DOHH2 (cell line): ENCODE measurements at regions not wholly inside any gene's neighbourhood (a gene's known extent, or its start where the extent isn't known, plus 50 kb on each side); places are given as distances from the start of the nearest gene placed in this dataset.

Experiments
- H3F3A ChIP-seq: fragments of 200-600 bp; sonication (generic), shearing (Covaris generic); 2 replicates; pipeline ENCODE4 v1.6.0; 2016; ENCODE audit warnings: antibody characterized with exemption, mild to moderate bottlenecking; ENCODE audit not compliant: control insufficient read depth, insufficient read depth
- H3K27ac ChIP-seq: fragments of 200-600 bp; sonication (generic); 2 replicates; pipeline ENCODE4 v1.5.1; 2014; ENCODE audit warnings: low read depth, mild to moderate bottlenecking, low read length, moderate library complexity
- H3K27me3 ChIP-seq: fragments of 200-600 bp; sonication (generic); 2 replicates; pipeline ENCODE4 v1.6.1; 2014; ENCODE audit warnings: mild to moderate bottlenecking, low read length, mixed read lengths; ENCODE audit not compliant: control insufficient read depth
- H3K36me3 ChIP-seq: fragments of 200-600 bp; sonication (generic); 2 replicates; pipeline ENCODE4 v1.6.1; 2014; ENCODE audit warnings: mild to moderate bottlenecking, low read length, moderate library complexity, mixed read lengths; ENCODE audit not compliant: control insufficient read depth
- H3K4me1 ChIP-seq: fragments of 200-600 bp; sonication (generic); 2 replicates; pipeline ENCODE4 v1.6.1; 2014; ENCODE audit warnings: mild to moderate bottlenecking, low read length, mixed read lengths; ENCODE audit not compliant: control insufficient read depth
- H3K4me2 ChIP-seq: fragments of 200-600 bp; sonication (generic); 2 replicates; pipeline ENCODE4 v1.6.0; 2014; ENCODE audit warnings: mild to moderate bottlenecking, low read length, moderate library complexity
- H3K4me3 ChIP-seq: fragments of 200-600 bp; sonication (generic); 2 replicates; pipeline ENCODE4 v1.5.1; 2014; ENCODE audit warnings: mild to moderate bottlenecking, low read length, mixed read lengths
- H3K79me2 ChIP-seq: fragments of 200-600 bp; sonication (generic); 2 replicates; pipeline ENCODE4 v1.6.1; 2014; ENCODE audit warnings: mild to moderate bottlenecking, low read length, mixed read lengths; ENCODE audit not compliant: control insufficient read depth
- H3K9me2 ChIP-seq: fragments of 200-600 bp; sonication (generic); replicated peaks from 2 replicates; pipeline ENCODE4 v1.6.1; 2014; ENCODE audit warnings: mild to moderate bottlenecking, low read length, mixed read lengths; ENCODE audit not compliant: control insufficient read depth
- H3K9me3 ChIP-seq: fragments of 200-600 bp; sonication (generic); 2 replicates; pipeline ENCODE4 v1.6.1; 2014; ENCODE audit warnings: antibody characterized with exemption, low read length, mixed read lengths; ENCODE audit not compliant: control insufficient read depth, insufficient read depth
- H4K20me1 ChIP-seq: fragments of 200-600 bp; sonication (generic); 2 replicates; pipeline ENCODE4 v1.6.0; 2014; ENCODE audit warnings: low read depth, mild to moderate bottlenecking, antibody characterized with exemption, low read length, moderate library complexity; ENCODE audit not compliant: control insufficient read depth, insufficient read depth
- CTCF ChIP-seq: fragments of 200-600 bp; sonication (generic); IDR thresholded peaks from one replicate; pipeline ENCODE4 v1.5.1; 2014; ENCODE audit warnings: antibody characterized with exemption, mild to moderate bottlenecking, low read depth, low read length; ENCODE audit not compliant: poor library complexity, severe bottlenecking
- EZH2phosphoT487 ChIP-seq: fragments of 200-600 bp; sonication (generic); IDR thresholded peaks from 2 replicates; pipeline ENCODE4 v1.6.1; 2017; ENCODE audit warnings: borderline replicate concordance, mild to moderate bottlenecking, antibody characterized with exemption, low read length, moderate library complexity, mixed read lengths

GRCh38 chr1:214847071-214847810 lies 235.3 kb upstream of the KCNK2 start:
- Histone ChIP-seq H3K27me3 (no peaks in the 10 kb centered on the region), H3K9me3 (no peaks in the 10 kb centered on the region), H3K4me2 (no peak overlapping the region), H3K36me3 (no peaks in the 10 kb centered on the region), H3K4me3 (no peak overlapping the region), H3K27ac (no peak overlapping the region), H3K9me2 (no peaks in the 10 kb centered on the region), H4K20me1 (no peaks in the 10 kb centered on the region), H3K79me2 (no peaks in the 10 kb centered on the region), H3K4me1 (no peaks in the 10 kb centered on the region), H3F3A (no peaks in the 10 kb centered on the region)
- TF ChIP-seq EZH2phosphoT487: no peak
- no peak for TF ChIP-seq CTCF

- no peaks in the 10 kb centered on the region for H3K9me2 ChIP-seq
- TF ChIP-seq EZH2phosphoT487: no peak
- no peak for TF ChIP-seq CTCF
- no peaks in the 10 kb centered on the region for H3K9me3 ChIP-seq
- H3K27me3 ChIP-seq: no peaks in the 10 kb centered on the region
- no peaks in the 10 kb centered on the region for H3F3A ChIP-seq
- H3K4me3 ChIP-seq: no peak overlapping the region
- H3K27ac ChIP-seq: no peak overlapping the region
- no peaks in the 10 kb centered on the region for H3K36me3 ChIP-seq
- no peak overlapping the region for H3K4me2 ChIP-seq
- H3K79me2 ChIP-seq: no peaks in the 10 kb centered on the region
- H4K20me1 ChIP-seq: no peaks in the 10 kb centered on the region
- no peaks in the 10 kb centered on the region for H3K4me1 ChIP-seq
Observed at GRCh38 chr1:214848101-214848500, 234.4 kb upstream of the KCNK2 start.

- Histone ChIP-seq H4K20me1 (no peaks in the 10 kb centered on the region), H3F3A (no peaks in the 10 kb centered on the region), H3K4me1 (no peaks in the 10 kb centered on the region), H3K79me2 (no peaks in the 10 kb centered on the region), H3K27me3 (no peaks in the 10 kb centered on the region), H3K27ac (no peak overlapping the region), H3K9me3 (no peaks in the 10 kb centered on the region), H3K4me3 (no peak overlapping the region), H3K36me3 (no peaks in the 10 kb centered on the region), H3K4me2 (no peak overlapping the region), H3K9me2 (no peaks in the 10 kb centered on the region)
- TF ChIP-seq EZH2phosphoT487 (no peak), CTCF (no peak)
Observed at GRCh38 chr1:214850432-214851050, 232.0 kb upstream of the KCNK2 start.
